ENCODE measurements at regions not wholly inside any gene's neighbourhood (a gene's known extent, or its start where the extent isn't known, plus 50 kb on each side); places are given as distances from the start of the nearest gene placed in this dataset.
A peak's percentile ranks its signal among the peaks of the same experiment; 100 is the strongest.
"Not testable (repeated sequence)": the region's sequence is repeated elsewhere in the genome, so short reads cannot be mapped to it uniquely, and the experiment has no call there.

GRCh38 chr1:43108080-43108479 is 64.0 kb downstream of the EBNA1BP2 start:
- no peak for DNase-seq

- DNase-seq, result no peak
These were observed 64.4 kb downstream of the EBNA1BP2 start for GRCh38 chr1:43107664-43108063.

- no peak for DNase-seq
These were observed 67.9 kb downstream of the EBNA1BP2 start for GRCh38 chr1:43104027-43104763.

GRCh38 chr1:43101061-43101460 is 71.0 kb downstream of the EBNA1BP2 start:
- no peak for DNase-seq

GRCh38 chr1:43098200-43098599 is 73.9 kb downstream of the EBNA1BP2 start:
- no peak for DNase-seq

- not testable (repeated sequence) for DNase-seq
These were observed 75.6 kb downstream of the EBNA1BP2 start for GRCh38 chr1:43096528-43096927.

GRCh38 chr1:43090812-43091211 is 81.3 kb downstream of the EBNA1BP2 start:
- not testable (repeated sequence) for DNase-seq

- DNase-seq, result not testable (repeated sequence)
These were observed 81.9 kb downstream of the EBNA1BP2 start for GRCh38 chr1:43090157-43090556.

GRCh38 chr1:43083375-43083891 is 88.7 kb downstream of the EBNA1BP2 start:
- no peak for DNase-seq

- no peak for DNase-seq
These were observed 89.3 kb downstream of the EBNA1BP2 start for GRCh38 chr1:43082740-43083139.

GRCh38 chr1:43077273-43077672 is 94.8 kb downstream of the EBNA1BP2 start:
- DNase-seq, result no peak

- no peak for DNase-seq
These were observed 97.4 kb downstream of the EBNA1BP2 start for GRCh38 chr1:43074709-43075108.

GRCh38 chr1:43074244-43074643 is 97.8 kb downstream of the EBNA1BP2 start:
- no peak for DNase-seq

- DNase-seq, result peak; percentile 13
These were observed 98.4 kb downstream of the EBNA1BP2 start for GRCh38 chr1:43073490-43074230.

- DNase-seq, result no peak
These were observed 99.8 kb downstream of the EBNA1BP2 start for GRCh38 chr1:43072314-43072713.

GRCh38 chr1:43071241-43071640 is 100.8 kb downstream of the EBNA1BP2 start:
- DNase-seq, result no peak

GRCh38 chr1:43069461-43070050 is 102.5 kb downstream of the EBNA1BP2 start:
- no peak for DNase-seq

- no peak for DNase-seq
These were observed 103.2 kb downstream of the EBNA1BP2 start for GRCh38 chr1:43068911-43069310.

GRCh38 chr1:43067977-43068751 is 103.9 kb downstream of the EBNA1BP2 start:
- no peak for DNase-seq

GRCh38 chr1:43067233-43067745 is 104.8 kb downstream of the EBNA1BP2 start:
- no peak for DNase-seq

- no peak for DNase-seq
These were observed 105.5 kb downstream of the EBNA1BP2 start for GRCh38 chr1:43066578-43066977.

- DNase-seq, result no peak
These were observed 106.3 kb downstream of the EBNA1BP2 start for GRCh38 chr1:43065616-43066399.
